ENCODE measurements at regions not wholly inside any gene's neighbourhood (a gene's known extent, or its start where the extent isn't known, plus 50 kb on each side); places are given as distances from the start of the nearest gene placed in this dataset.

- TF ChIP-seq GABPA (IDR thresholded peaks at IDR 0.05 in 1 of 2, conservative IDR thresholded peaks at IDR 0.05 in 1 of 2) (no peak), TAF1 (conservative IDR thresholded peaks at IDR 0.05) (no peak), JUND (IDR thresholded peaks at IDR 0.05) (no peak), REST (IDR thresholded peaks at IDR 0.05) (no peak), EGR1 (IDR thresholded peaks at IDR 0.05; ENCODE audit: low read depth in 2 of 2) (no peak), MAX (IDR thresholded peaks at IDR 0.05) (no peak), FOXA1 (IDR thresholded peaks at IDR 0.05) (no peak), YY1 (IDR thresholded peaks at IDR 0.05) (no peak), HNF4A (conservative IDR thresholded peaks at IDR 0.05) (no peak), SP1 (IDR thresholded peaks at IDR 0.05) (no peak), RXRA (IDR thresholded peaks at IDR 0.05) (no peak), NR2F2 (IDR thresholded peaks at IDR 0.05) (no peak), ATF3 (IDR thresholded peaks at IDR 0.05) (no peak), CTCF (IDR thresholded peaks at IDR 0.05; ENCODE audit: low read depth, low read length, missing input control) (no peak), RAD21 (IDR thresholded peaks at IDR 0.05) (no peak), FOXA2 (IDR thresholded peaks at IDR 0.05) (no peak), HNF4G (IDR thresholded peaks at IDR 0.05) (no peak), ZBTB33 (IDR thresholded peaks at IDR 0.05) (no peak)
- no peaks in the 10 kb centered on the region for H3K27me3 ChIP-seq (ENCODE audit: control insufficient read depth in 4 of 4, insufficient read depth in 4 of 4, low read length in 3 of 4)
- 71% methylated on average over 3 of the region's 3 CpGs for WGBS
These were observed 1511.2 kb downstream of the FAM181B start for GRCh38 chr11:81222491-81222890.

More at GRCh38 chr11:81222491-81222890, 1511.2 kb downstream of the FAM181B start:
- Histone ChIP-seq H3K4me1 (ENCODE audit: control insufficient read depth in 4 of 4, insufficient read depth in 4 of 4, low read length in 3 of 4) (no peaks in the 10 kb centered on the region), H3K4me3 (ENCODE audit: low read depth in 1 of 3, low read length in 3 of 3) (no peak overlapping the region), H3K9me3 (ENCODE audit: control insufficient read depth in 4 of 4, low read length in 3 of 4) (no peaks in the 10 kb centered on the region), H3K27ac (ENCODE audit: low read depth in 1 of 2, low read length in 2 of 2) (no peak overlapping the region), H3K36me3 (ENCODE audit: control insufficient read depth in 4 of 4, insufficient read depth in 3 of 4, low read depth in 1 of 4, low read length in 3 of 4) (no peaks in the 10 kb centered on the region), H3K9ac (ENCODE audit: low read depth in 1 of 2, low read length in 2 of 2) (no peak overlapping the region)
- DNase-seq (ENCODE audit: low spot score): no peak

Measured in liver (tissue), 8 donors.